COLO668 (cell line): ENCODE measurements at regions not wholly inside any gene's neighbourhood (a gene's known extent, or its start where the extent isn't known, plus 50 kb on each side); places are given as distances from the start of the nearest gene placed in this dataset.

Source experiments
- DNase-seq: peaks from one replicate; lab custom pipeline; 2025; ENCODE audit not compliant: unreplicated experiment; lab: John Stamatoyannopoulos, UW

- no peak for DNase-seq
Measured at GRCh38 chr6:113317891-113318574, 539.1 kb upstream of the MARCKS start.

GRCh38 chr6:113318575-113318917, 538.6 kb upstream of the MARCKS start:
- no peak for DNase-seq

GRCh38 chr6:113320653-113321052, 536.5 kb upstream of the MARCKS start:
- DNase-seq, result no peak

- DNase-seq, result no peak
Measured at GRCh38 chr6:113326781-113327180, 530.4 kb upstream of the MARCKS start.

- DNase-seq, result no peak
Measured at GRCh38 chr6:113328886-113329381, 528.2 kb upstream of the MARCKS start.

GRCh38 chr6:113329942-113330635, 527.1 kb upstream of the MARCKS start:
- no peak for DNase-seq

GRCh38 chr6:113330636-113330946, 526.6 kb upstream of the MARCKS start:
- DNase-seq, result peak; percentile 10

- no peak for DNase-seq
Measured at GRCh38 chr6:113331021-113331420, 526.1 kb upstream of the MARCKS start.

- no peak for DNase-seq
Measured at GRCh38 chr6:113338644-113339043, 518.5 kb upstream of the MARCKS start.

- no peak for DNase-seq
Measured at GRCh38 chr6:113339209-113339608, 517.9 kb upstream of the MARCKS start.

GRCh38 chr6:113340371-113340770, 516.8 kb upstream of the MARCKS start:
- no peak for DNase-seq

- DNase-seq, result no peak
Measured at GRCh38 chr6:113343940-113344339, 513.2 kb upstream of the MARCKS start.

GRCh38 chr6:113344969-113345368, 512.2 kb upstream of the MARCKS start:
- DNase-seq, result no peak

GRCh38 chr6:113347436-113347835, 509.7 kb upstream of the MARCKS start:
- DNase-seq, result no peak

GRCh38 chr6:113350461-113350860, 506.7 kb upstream of the MARCKS start:
- no peak for DNase-seq

- DNase-seq, result no peak
Measured at GRCh38 chr6:113351173-113351834, 505.8 kb upstream of the MARCKS start.

GRCh38 chr6:113352029-113352801, 504.9 kb upstream of the MARCKS start:
- DNase-seq, result no peak

- DNase-seq, result no peak
Measured at GRCh38 chr6:113352831-113353230, 504.3 kb upstream of the MARCKS start.

- DNase-seq, result no peak
Measured at GRCh38 chr6:113353392-113353791, 503.8 kb upstream of the MARCKS start.

- no peak for DNase-seq
Measured at GRCh38 chr6:113354204-113354895, 502.8 kb upstream of the MARCKS start.

GRCh38 chr6:113356139-113356538, 501.0 kb upstream of the MARCKS start:
- DNase-seq, result peak; percentile 9
